HCT116 (cell line): ENCODE measurements at regions not wholly inside any gene's neighbourhood (a gene's known extent, or its start where the extent isn't known, plus 50 kb on each side); places are given as distances from the start of the nearest gene placed in this dataset.

ENCODE experiments used
- ATAC-seq: fragments of 200-7000 bp; cut with Tn5 transposase; 2 replicates; pipeline ENCODE4 v1.9.1; 2020; ENCODE audit warnings: mild to moderate bottlenecking, moderate library complexity
- BruUV-seq: library from RNA; stranded (reverse); fragments of 400-500 nt; replicated peaks from 2 replicates; lab custom pipeline; 2021; lab: Mats Ljungman, UMichigan
- CTCF ChIA-PET: fragments of 300-600 bp; sonication (Branson Sonifier 250); formaldehyde crosslinking; loops from one replicate; lab custom pipeline; 2021; ENCODE audit warnings: antibody characterized with exemption; lab: Charles Lee
- POLR2A ChIA-PET: fragments of 300-600, 350-600 bp; sonication (Branson Sonifier 250); formaldehyde crosslinking; loops from one replicate; lab custom pipeline; 2021; ENCODE audit warnings: antibody characterized with exemption; lab: Charles Lee
- RAD21 ChIA-PET, 2 experiments: fragments of 300-600 bp; sonication (Branson Sonifier 250); formaldehyde crosslinking; loops; one replicate each; lab custom pipeline; 2023; ENCODE audit warnings: low total read pairs in 2 of 2; ENCODE audit not compliant: uncharacterized antibody in 2 of 2, unreplicated experiment in 2 of 2, low non-redundant PET in 1 of 2; lab: Charles Lee
- DNase-seq: peaks from one replicate; pipeline ENCODE4 v3.0.0-alpha.2; 2010; ENCODE audit warnings: low read depth, low spot score
- H2AFZ ChIP-seq: fragments of 200-600 bp; shearing (Covaris generic), sonication (generic); 2 replicates; pipeline ENCODE4 v1.6.1; 2017; ENCODE audit warnings: low read depth, mixed run types, mixed read lengths, antibody characterized with exemption, low read length; ENCODE audit not compliant: poor library complexity, severe bottlenecking
- H3K27ac ChIP-seq: 2 replicates; pipeline ENCODE4 v1.5.1; 2012; ENCODE audit warnings: low read depth, low read length
- H3K27me3 ChIP-seq: fragments of 200-600 bp; sonication (generic); 2 replicates; pipeline ENCODE4 v1.6.1; 2016; ENCODE audit warnings: mixed run types, low read length, mixed read lengths; ENCODE audit not compliant: insufficient read depth
- H3K36me3 ChIP-seq, 2 experiments: fragments of 200-500 bp in 1 of 2; fragments of 200-600 bp in 1 of 2; sonication (Bioruptor generic) in 1 of 2; sonication (generic) in 1 of 2; 2 replicates each; pipeline versions ENCODE4 v1.5.1 to v1.6.1; 2014 to 2016; ENCODE audit warnings: low read length in 2 of 2, inconsistent platforms in 1 of 2, mixed read lengths in 1 of 2, mixed run types in 1 of 2; ENCODE audit not compliant: insufficient read depth in 2 of 2, control insufficient read depth in 1 of 2
- H3K4me1 ChIP-seq, 2 experiments: fragments of 200-600 bp in 1 of 2; sonication (generic) in 1 of 2; 2 replicates each; pipeline versions ENCODE4 v1.5.1 to v1.6.1; 2012 to 2017; ENCODE audit warnings: low read length in 2 of 2, inconsistent platforms in 1 of 2, mild to moderate bottlenecking in 1 of 2, mixed read lengths in 1 of 2, mixed run types in 1 of 2, moderate library complexity in 1 of 2; ENCODE audit not compliant: insufficient read depth in 2 of 2, control insufficient read depth in 1 of 2
- H3K4me2 ChIP-seq: fragments of 200-600 bp; sonication (generic); 2 replicates; pipeline ENCODE4 v1.6.1; 2017; ENCODE audit warnings: mixed run types, low read length, mixed read lengths
- H3K4me3 ChIP-seq, 2 experiments: fragments of 200-600 bp in 1 of 2; sonication (generic) in 1 of 2; replicated peaks in 1 of 2; 2 replicates each; pipeline ENCODE4 v1.5.1; 2011 to 2016; ENCODE audit warnings: low read length in 2 of 2, control low read depth in 1 of 2, low read depth in 1 of 2, mild to moderate bottlenecking in 1 of 2, mixed read lengths in 1 of 2, mixed run types in 1 of 2
- H3K79me2 ChIP-seq: fragments of 200-600 bp; sonication (generic); 2 replicates; pipeline ENCODE4 v1.6.1; 2017; ENCODE audit warnings: mild to moderate bottlenecking, mixed run types, low read length, moderate library complexity, mixed read lengths; ENCODE audit not compliant: insufficient read depth
- H3K9ac ChIP-seq: fragments of 200-600 bp; sonication (generic); 2 replicates; pipeline ENCODE4 v1.6.1; 2016; ENCODE audit warnings: low read length, mixed read lengths
- H3K9me2 ChIP-seq: fragments of 200-600 bp; sonication (generic), shearing (Covaris generic); 2 replicates; pipeline ENCODE4 v1.6.1; 2017; ENCODE audit warnings: mixed run types, mild to moderate bottlenecking, moderate library complexity; ENCODE audit not compliant: insufficient read depth
- H3K9me3 ChIP-seq, 2 experiments: fragments of 200-500 bp in 1 of 2; fragments of 200-600 bp in 1 of 2; sonication (Bioruptor generic) in 1 of 2; sonication (generic) in 1 of 2; 2 replicates each; pipeline ENCODE4 v1.6.1; 2014 to 2017; ENCODE audit warnings: low read length in 2 of 2, mixed read lengths in 2 of 2, inconsistent platforms in 1 of 2, low read depth in 1 of 2, mild to moderate bottlenecking in 1 of 2, mixed run types in 1 of 2, moderate library complexity in 1 of 2; ENCODE audit not compliant: control insufficient read depth in 1 of 2, insufficient read depth in 1 of 2
- H4K20me1 ChIP-seq: fragments of 200-600 bp; sonication (generic), shearing (Covaris generic); 2 replicates; pipeline ENCODE4 v1.6.1; 2017; ENCODE audit warnings: mixed run types, mild to moderate bottlenecking, moderate library complexity; ENCODE audit not compliant: insufficient read depth
- ATF3 ChIP-seq: IDR thresholded peaks from 2 replicates; pipeline ENCODE4 v1.6.1; 2012
- CBX3 ChIP-seq: IDR thresholded peaks from 2 replicates; pipeline ENCODE4 v1.6.1; 2012; ENCODE audit warnings: low read depth
- CEBPB ChIP-seq: IDR thresholded peaks from 2 replicates; pipeline ENCODE4 v1.6.1; 2012; ENCODE audit warnings: low read depth
- CTCF ChIP-seq, 3 experiments: fragments of 200-600 bp in 1 of 3; sonication (generic) in 1 of 3; IDR thresholded peaks in 2 of 3; conservative IDR thresholded peaks in 1 of 3; 2 replicates each; pipeline ENCODE4 v1.5.1; 2012 to 2017; ENCODE audit warnings: low read depth in 2 of 3, low read length in 2 of 3, antibody characterized with exemption in 1 of 3, borderline replicate concordance in 1 of 3, control low read depth in 1 of 3, mild to moderate bottlenecking in 1 of 3, mixed read lengths in 1 of 3, mixed run types in 1 of 3, moderate library complexity in 1 of 3; ENCODE audit not compliant: insufficient read depth in 1 of 3
- EGR1 ChIP-seq: IDR thresholded peaks from 2 replicates; pipeline ENCODE4 v1.6.1; 2012; ENCODE audit warnings: low read depth
- ELF1 ChIP-seq: IDR thresholded peaks from 2 replicates; pipeline ENCODE4 v1.6.1; 2012; ENCODE audit warnings: low read depth, borderline replicate concordance
- EZH2phosphoT487 ChIP-seq: fragments of 200-600 bp; IDR thresholded peaks from 2 replicates; pipeline ENCODE4 v1.6.1; 2018; ENCODE audit warnings: antibody characterized with exemption, borderline replicate concordance
- FOSL1 ChIP-seq: IDR thresholded peaks from 2 replicates; pipeline ENCODE4 v1.6.1; 2012; ENCODE audit warnings: low read depth
- POLR2A ChIP-seq: IDR thresholded peaks from 2 replicates; pipeline ENCODE4 v1.7.0; 2011; ENCODE audit warnings: borderline replicate concordance; ENCODE audit not compliant: insufficient read depth, insufficient read length; ENCODE audit errors: extremely low read depth
- POLR2AphosphoS5 ChIP-seq: IDR thresholded peaks from 2 replicates; pipeline ENCODE4 v1.6.1; 2011; ENCODE audit warnings: mild to moderate bottlenecking, low read depth, low read length, moderate library complexity
- RAD21 ChIP-seq: IDR thresholded peaks from 2 replicates; pipeline ENCODE4 v1.6.1; 2012; ENCODE audit warnings: low read depth, mild to moderate bottlenecking
- SIN3A ChIP-seq: IDR thresholded peaks from 2 replicates; pipeline ENCODE4 v1.6.1; 2012; ENCODE audit warnings: low read depth
- SP1 ChIP-seq: IDR thresholded peaks from 2 replicates; pipeline ENCODE4 v1.6.1; 2012; ENCODE audit warnings: low read depth
- SRF ChIP-seq: IDR thresholded peaks from 2 replicates; pipeline ENCODE4 v1.6.1; 2012; ENCODE audit warnings: low read depth
- TCF7L2 ChIP-seq: IDR thresholded peaks from 2 replicates; pipeline ENCODE4 v1.7.0; 2011; ENCODE audit warnings: borderline replicate concordance, inconsistent platforms; ENCODE audit not compliant: insufficient read depth, insufficient read length; ENCODE audit errors: extremely low read depth
- YY1 ChIP-seq: IDR thresholded peaks from 2 replicates; pipeline ENCODE4 v1.6.1; 2011; ENCODE audit warnings: low read length, low read depth, moderate library complexity, mild to moderate bottlenecking; ENCODE audit not compliant: insufficient replicate concordance; ENCODE audit errors: extremely low read depth
- ZBTB33 ChIP-seq: IDR thresholded peaks from 2 replicates; pipeline ENCODE4 v1.6.1; 2011; ENCODE audit warnings: mild to moderate bottlenecking, low read length, moderate library complexity; ENCODE audit not compliant: insufficient replicate concordance; ENCODE audit errors: extremely low read depth
- ZNF274 ChIP-seq: fragments of 200-500 bp; sonication (Bioruptor generic); IDR thresholded peaks from 2 replicates; pipeline ENCODE4 v1.6.1; 2014; ENCODE audit warnings: mild to moderate bottlenecking, low read depth, low read length, inconsistent platforms
- intact Hi-C: fragments of 100-400 bp; cut with micrococcal nuclease; formaldehyde crosslinking; loops from 2 replicates; pipeline ENCODE4 v1.10.0; 2022

GRCh38 chr3:176739159-176739558 lies 458.1 kb downstream of the TBL1XR1 start (continued):
- TF ChIP-seq EZH2phosphoT487 (no peak), SRF (no peak), RAD21 (no peak), EGR1 (no peak), SP1 (no peak)

- H3K27ac ChIP-seq, result no peak overlapping the region
- no peak overlapping the region for H3K4me2 ChIP-seq
- no peaks in the 10 kb centered on the region for H3K9me3 ChIP-seq
- H3K79me2 ChIP-seq, result no peaks in the 10 kb centered on the region
- intact Hi-C loops, result no loop called here
- no peaks in the 10 kb centered on the region for H3K4me1 ChIP-seq
- H3K4me3 ChIP-seq, result no peak overlapping the region
- no peak overlapping the region for H3K9ac ChIP-seq
- ChIA-PET CTCF (no interaction called here), RAD21 (no interaction called here), POLR2A (interaction anchor here (0.8 kb wide), 1 partner anchor 30 kb away, joined by 3 read pairs; no protein-coding TSS in a partner anchor)
- ATAC-seq (no peak), DNase-seq (no peak)
- H2AFZ ChIP-seq, result no peak overlapping the region
- no peaks in the 10 kb centered on the region for H3K27me3 ChIP-seq
- no TSS peak for BruUV-seq
- H3K36me3 ChIP-seq, result no peaks in the 10 kb centered on the region
- no peaks in the 10 kb centered on the region for H4K20me1 ChIP-seq
- TF ChIP-seq TCF7L2, result no peak
- no peak for TF ChIP-seq ATF3
- TF ChIP-seq CTCF (IDR thresholded peaks at IDR 0.05 in 2 of 3, conservative IDR thresholded peaks at IDR 0.05 in 1 of 3; ENCODE audit: borderline replicate concordance in 1 of 3, insufficient read depth in 1 of 3, low read depth in 2 of 3, low read length in 2 of 3), result no peak
- TF ChIP-seq RAD21, result no peak
- no peak for TF ChIP-seq EZH2phosphoT487
- TF ChIP-seq EGR1, result no peak
- TF ChIP-seq ZNF274, result no peak
- no peak for TF ChIP-seq POLR2AphosphoS5
- TF ChIP-seq POLR2A, result no peak
- TF ChIP-seq CEBPB, result no peak
- no peak for TF ChIP-seq ZBTB33
- no peak for TF ChIP-seq FOSL1
- no peak for TF ChIP-seq CBX3
- no peak for TF ChIP-seq YY1
- no peak for TF ChIP-seq SIN3A
- no peak for TF ChIP-seq SP1
- TF ChIP-seq ELF1, result no peak
- H3K9me2 ChIP-seq, result no peaks in the 10 kb centered on the region
Measured at GRCh38 chr3:176737480-176738110, 459.7 kb downstream of the TBL1XR1 start.
